Activated CD4-positive, alpha-beta T cell treated with anti-CD3 and anti-CD28 coated beads for 1 hour (primary cell): ENCODE measurements at regions not wholly inside any gene's neighbourhood (a gene's known extent, or its start where the extent isn't known, plus 50 kb on each side); places are given as distances from the start of the nearest gene placed in this dataset.

Experiments used
- DNase-seq: peaks from one replicate; pipeline ENCODE4 v3.0.0-alpha.2; 2020

DNA sequence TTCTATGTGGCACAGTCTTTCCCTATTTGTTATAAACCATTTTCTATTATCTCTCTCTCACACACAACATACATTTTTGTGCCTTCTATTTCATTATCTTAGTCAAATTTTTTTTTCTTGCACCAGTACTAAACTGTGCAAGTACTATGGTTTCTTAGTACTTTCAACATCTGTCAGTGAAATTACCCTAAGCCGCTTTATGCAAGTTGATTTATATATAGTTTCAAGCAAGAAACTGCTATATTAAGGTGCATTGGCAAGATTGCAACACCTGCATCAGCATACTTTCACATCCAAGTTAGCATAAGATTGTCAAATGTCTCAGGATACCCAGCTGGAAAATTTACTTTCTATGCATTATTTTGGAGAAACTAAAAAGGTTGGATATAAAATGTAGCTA is 180.2 kb upstream of the FSTL5 start:
- no peak for DNase-seq

DNA sequence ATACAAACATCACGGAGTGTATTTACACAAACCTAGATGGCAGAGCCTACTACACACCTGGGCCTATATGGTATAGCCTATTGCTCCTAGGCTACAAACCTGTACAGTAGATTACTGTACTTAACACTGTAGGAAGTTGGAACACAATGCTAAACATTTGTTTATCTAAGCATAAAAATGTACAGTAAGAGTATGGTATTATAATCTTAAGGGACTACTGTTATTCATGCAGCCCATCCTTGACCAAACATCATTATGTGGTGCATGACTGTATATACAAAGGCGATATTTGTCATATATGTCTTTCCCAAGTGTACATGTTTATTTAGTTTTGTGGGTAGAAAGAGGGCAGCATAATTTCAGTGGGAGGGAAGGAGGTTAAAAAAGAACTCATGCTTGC is 177.7 kb upstream of the FSTL5 start:
- no peak for DNase-seq

DNA sequence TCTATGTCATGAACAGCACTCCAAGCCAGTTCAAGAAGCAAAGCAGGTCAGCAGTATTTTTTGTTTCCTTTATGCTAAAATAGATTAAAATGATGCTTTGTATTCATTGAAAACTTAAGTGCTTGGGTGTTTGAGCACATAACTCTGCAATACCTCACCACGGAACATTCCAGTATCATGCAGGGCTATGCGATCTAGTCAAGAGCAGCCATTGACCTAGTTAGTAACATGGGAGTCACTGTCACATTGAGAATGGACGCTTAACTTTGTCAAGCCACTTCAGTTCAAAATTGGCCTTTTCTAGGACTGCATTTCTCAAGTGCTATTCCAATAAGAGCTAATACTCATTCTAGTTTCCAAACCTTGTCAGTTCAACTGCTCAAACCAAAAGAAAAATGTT is 160.1 kb upstream of the FSTL5 start:
- DNase-seq, result no peak

DNA sequence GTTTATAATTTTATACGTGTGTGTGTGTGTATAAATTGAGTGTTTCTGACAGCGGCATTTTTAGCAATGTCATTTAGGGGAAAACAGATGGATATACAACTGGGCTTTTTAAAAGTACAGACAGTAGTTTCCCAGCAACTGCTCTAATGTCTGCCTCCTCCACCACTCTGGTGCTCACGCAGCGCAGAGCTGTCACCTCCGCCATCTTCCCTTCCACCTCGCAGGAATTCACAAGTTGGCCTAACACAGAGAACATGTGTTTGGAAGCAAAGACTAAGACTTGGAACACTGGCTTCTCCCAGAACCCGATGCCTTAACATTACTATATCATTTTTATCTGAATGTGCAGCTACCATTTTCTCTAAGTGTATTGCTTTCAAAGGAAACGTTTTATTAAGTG is 158.3 kb upstream of the FSTL5 start:
- no peak for DNase-seq

DNA sequence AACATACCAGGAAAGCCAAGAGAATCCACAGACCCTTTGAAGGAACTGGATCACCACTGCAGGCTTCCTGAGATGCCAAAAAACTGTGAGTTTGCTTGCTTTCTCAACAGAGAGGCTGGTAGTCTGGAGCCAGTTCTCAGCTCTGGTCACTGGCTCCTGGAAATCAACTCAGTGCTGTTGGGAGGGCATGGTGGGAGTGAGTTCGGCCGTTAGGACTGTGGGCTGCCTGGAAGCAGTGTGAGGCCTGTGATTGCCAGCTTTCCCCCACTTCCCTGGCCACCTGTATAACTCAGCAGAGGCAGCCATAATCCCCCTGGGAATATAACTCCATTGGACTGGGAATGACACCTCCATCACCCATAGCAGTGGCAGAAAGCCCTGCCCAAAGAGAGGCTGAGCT is 122.0 kb upstream of the FSTL5 start:
- no peak for DNase-seq

DNA sequence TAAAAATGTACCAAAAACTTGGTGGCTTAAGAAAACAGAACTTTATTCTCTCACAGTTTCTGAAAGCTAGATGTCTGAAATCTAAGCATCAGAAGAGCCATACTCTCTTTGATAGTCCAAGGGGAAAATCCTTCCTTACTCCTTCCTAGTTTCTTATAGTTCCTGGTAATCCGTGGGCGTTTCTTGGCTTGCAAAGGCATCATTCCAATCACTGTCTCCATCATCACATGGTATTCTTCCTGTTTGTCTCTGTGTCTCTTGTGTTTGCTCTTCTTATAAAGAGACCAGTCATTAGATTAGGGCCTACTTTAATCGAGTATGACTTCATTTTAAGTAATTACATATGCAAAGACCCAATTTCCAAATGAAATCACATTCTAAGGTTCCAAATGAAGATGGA is 118.9 kb upstream of the FSTL5 start:
- no peak for DNase-seq

DNA sequence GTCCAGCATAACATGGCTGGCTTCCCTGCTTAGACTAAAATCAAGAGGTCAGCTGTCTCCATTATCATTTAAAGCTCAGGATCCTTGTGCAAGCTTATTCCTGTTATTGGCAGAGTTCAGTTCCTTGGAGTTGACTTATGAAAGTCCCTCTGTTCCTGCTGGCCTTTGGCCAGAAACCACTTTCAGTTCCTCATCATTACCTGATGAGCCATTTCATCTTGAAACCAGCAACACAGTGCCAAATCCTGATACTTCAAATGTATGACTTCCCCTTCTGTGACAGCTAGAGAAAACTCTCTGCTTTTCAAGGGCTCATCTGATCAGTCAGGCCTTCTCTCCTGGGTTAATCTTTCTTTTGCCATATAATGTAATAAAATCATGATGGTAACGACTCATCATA is 110.6 kb upstream of the FSTL5 start:
- no peak for DNase-seq

DNA sequence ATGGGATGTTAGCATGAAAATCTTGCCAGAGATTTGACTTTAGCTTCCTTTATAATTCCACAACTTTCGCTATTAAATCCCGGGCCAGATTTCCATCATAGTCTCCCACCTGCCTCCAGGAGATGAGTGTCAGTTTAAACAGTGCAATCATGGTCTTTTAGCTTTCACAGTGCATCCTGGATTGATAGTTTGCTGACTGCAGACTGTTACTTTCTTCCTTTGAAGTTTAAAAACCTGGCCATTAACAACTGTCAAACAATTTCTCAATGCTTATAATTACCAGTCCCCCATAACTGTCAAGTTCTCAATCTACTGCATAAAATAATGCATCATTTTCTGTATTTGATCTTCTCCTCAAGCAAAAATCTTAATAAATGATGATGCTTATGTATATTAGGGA is 108.4 kb upstream of the FSTL5 start:
- DNase-seq, result no peak

DNA sequence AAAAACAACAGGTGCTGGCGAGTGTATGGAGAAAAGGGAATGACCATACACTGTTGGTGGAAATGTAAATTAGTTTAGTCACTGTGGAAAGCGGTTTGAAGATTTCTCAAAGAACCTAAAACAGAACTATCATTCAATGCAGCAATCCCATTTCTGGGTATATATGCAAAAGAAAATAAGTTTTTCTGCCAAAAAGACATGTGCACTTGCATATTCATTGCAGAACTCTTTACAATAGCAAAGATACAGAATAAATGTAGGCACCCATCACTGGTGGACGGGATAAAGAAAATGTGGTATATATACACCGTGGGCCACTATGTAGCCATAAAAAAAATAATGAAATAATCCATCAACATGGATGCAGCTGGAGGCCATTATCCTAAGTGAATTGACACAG is 105.1 kb upstream of the FSTL5 start:
- DNase-seq, result no peak

DNA sequence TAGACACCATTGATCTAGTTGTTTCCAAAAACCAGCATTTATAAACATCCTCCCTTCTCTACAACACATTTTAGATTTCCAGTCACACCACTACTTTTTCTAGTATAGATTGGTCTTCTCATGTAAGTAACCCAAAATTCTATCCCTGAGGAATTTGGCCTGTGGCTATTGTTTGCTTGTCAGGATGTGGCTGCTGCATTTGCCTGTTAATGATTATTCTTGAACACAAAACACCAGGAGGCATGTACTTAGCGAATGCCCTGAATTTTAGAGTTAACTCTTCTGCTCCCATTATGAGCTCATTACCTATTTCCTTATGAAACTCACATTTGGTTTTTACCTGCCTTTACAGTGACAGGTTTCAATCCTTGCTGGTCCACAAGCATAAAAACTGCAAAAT is 102.0 kb upstream of the FSTL5 start:
- no peak for DNase-seq

DNA sequence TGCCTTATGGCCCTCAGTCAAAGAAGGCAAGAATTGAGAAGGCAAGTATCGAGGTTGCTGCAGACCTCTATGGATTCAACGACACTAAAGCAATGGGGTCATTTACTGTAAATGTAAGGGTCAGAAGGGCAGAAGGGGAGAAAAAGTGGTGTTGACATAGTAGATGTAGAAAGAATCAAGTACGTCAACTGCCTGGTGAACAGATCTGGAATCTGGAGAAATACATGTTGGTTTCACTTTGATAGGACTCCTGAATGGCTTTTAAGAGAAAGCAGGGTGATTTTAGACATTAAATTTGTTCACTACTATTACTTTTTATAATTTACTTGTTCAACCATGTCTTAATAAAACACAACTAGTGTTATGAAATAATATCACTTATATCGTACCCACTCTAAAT is 81.3 kb upstream of the FSTL5 start:
- no peak for DNase-seq

DNA sequence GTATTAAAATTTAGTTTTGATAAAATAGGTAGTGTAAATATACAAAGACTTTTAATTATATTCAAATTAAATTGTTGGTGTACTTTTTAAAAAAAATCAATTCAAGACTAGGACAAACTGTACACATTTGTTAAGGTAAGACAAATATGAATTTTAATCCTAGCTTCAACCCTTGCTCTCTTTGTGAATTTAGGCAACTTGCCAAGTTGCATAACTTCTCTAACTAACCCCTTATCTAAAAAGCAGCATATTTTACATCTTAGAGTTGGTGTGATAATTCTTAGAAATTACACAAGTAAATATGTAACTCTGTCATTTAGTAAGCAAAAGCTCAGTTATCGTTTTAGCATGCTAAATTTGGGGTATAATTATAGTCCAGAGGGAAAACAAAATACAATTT is 78.1 kb upstream of the FSTL5 start:
- no peak for DNase-seq

DNA sequence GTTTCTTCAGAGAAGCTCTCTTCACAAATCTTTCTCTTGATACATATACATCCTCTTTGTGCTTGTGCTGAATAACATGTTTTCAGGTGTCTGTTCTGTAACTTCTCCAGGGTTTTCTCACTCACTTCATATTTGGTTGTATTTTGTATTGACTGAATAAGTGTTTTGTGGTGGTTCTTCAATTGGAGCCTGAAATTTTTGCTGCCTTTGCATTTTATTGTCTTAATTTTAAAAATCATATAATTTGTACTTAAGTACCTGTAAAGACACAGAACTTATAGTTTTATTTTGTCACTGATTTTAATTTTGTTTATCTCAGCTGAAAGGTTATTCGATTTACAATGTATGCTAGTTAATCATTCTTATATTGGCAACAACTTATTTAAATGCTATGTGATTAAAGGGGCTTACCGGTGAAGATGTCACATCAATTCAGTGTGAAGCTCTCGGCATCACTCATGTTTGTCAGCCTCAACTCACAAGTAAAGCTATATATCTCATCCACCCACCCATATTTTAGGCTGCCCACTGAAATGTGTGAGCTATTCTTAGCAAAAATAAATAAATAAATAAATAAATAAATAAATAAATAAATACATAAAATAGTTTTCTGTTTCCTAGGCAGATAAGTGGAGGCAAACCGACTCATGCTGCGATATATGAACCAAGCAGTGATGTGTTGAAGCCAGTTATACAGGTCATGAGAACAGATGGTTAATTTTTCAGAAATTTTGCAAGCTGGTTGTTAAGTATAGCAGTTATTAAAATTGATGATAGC is 76.4 kb upstream of the FSTL5 start:
- no peak for DNase-seq

DNA sequence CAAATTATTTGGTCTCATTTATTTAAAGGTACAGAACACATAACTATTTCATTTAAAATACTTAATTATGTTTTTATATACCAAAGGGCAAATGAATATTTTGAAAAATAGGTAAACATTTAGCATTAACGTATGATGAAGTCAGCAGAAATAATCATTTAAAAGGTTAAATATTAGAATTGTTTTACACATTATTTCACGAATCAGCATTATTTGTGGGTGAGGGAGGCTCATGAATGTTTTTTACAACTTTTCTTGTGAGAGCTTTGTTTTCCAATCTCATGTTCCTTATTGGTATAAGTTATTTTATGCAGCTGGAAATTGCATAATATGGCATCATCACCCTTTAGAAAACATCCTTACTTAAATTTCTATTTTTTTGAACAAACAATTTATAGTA is 73.9 kb upstream of the FSTL5 start:
- DNase-seq, result no peak

DNA sequence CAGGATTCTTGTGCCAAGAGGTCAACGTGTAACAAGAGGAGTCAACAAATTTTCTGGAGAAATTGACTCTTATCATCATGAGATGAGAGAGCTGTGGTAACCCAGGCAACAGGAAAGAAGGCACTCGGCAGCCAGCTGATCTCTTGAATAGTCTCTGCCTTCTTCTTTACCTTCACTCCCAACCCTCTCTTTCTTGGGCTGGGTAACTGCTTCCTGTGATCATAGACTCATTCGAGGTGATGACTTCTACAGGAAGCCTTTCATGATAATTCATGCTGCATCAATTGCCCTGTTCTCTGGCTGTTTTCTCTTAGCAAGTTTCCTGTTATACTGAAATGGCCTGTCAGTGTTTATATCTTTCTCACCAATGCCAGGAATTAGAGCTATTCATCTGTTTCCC is 70.8 kb upstream of the FSTL5 start:
- DNase-seq, result no peak

DNA sequence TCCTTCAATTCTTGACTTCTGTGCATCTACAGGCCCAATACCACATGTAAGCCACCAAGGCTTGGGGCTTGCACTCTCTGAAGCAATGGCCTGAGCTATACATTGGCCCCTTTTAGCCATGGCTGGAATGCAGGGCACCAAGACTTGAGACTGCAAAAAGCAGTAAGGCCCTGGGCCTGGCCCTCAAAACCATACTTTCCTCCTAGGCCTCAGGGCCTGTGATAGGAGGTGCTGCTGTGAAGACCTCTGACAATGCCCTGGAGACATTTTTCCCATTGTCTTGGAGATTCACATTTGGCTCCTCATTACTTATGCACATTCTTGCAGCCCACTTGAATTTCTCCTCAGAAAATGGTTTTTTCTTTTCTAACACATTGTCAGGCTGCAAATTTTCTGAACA is 68.5 kb upstream of the FSTL5 start:
- DNase-seq, result no peak

DNA sequence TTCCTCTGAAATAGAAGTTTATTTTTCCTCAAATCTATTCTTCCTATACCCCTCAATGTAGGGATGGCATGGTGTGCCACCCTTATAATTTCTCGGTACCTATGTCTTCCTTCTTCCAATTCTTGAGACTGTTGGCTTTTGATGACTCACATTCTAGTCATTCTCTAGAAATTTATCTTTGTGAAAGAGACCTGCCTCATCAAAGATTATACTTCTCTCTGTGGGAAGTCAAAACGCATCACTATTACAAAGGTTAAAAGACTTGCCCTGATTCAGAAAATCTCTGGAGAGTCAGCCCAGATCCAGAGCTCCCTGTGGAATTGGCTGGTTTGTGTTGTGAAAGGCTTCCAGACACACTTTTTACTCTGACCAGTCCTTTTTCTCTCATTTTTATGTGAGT is 65.9 kb upstream of the FSTL5 start:
- no peak for DNase-seq

DNA sequence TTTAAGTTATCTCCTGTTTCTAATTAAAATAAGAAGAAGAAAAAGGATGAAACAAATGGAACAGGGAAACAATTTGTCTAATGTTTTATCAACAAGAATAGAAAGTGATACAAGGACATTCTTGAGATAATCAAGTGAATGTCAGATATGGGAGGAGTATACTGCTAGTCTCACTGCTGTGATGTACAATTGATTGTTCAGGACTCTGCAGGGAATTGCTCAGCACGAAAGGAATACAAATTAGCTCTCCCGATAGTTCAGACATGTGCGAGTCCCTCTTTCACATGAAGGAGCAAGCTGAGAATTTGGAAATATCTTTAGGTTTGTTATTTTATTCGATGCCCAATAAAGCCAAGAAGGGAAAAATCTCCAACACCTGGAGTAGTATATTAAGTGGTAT is 57.3 kb upstream of the FSTL5 start:
- no peak for DNase-seq
